Lower leg skin (tissue), 3 donors: ENCODE measurements at regions not wholly inside any gene's neighbourhood (a gene's known extent, or its start where the extent isn't known, plus 50 kb on each side); places are given as distances from the start of the nearest gene placed in this dataset.

Source experiments
- CTCF ChIP-seq, 3 donors: fragments of 450-650 bp; IDR thresholded peaks; one replicate each; pipeline ENCODE4 v1.5.1; 2016; ENCODE audit warnings: antibody characterized with exemption in 3 of 3, mild to moderate bottlenecking in 3 of 3, moderate library complexity in 2 of 3
- POLR2A ChIP-seq, 2 donors: fragments of 450-650 bp; IDR thresholded peaks; one replicate each; pipeline ENCODE4 v1.6.1; 2016 to 2017; ENCODE audit warnings: antibody characterized with exemption in 2 of 2, mild to moderate bottlenecking in 1 of 2, moderate library complexity in 1 of 2

DNA sequence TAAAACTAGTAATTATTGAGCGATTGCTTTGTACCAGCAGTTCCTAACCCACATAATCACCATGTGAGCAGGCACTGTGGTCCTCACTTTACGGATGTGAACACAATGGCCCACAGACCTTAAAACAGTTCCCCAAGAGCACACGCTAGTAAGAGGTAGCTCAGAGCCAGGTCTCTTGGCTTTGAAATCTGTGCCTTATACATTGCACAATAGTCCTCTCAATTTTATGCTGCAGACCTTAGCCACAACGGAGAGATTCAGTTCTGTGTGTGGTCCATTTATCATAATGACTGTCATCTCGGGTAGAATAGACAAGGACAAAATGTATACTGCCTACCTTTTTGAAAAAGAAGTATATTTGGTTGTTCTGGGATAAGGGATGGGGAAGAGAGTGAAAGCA, 289.0 kb upstream of the ANKRD55 start:
- TF ChIP-seq POLR2A (IDR thresholded peaks at IDR 0.05) (no peak), CTCF (IDR thresholded peaks at IDR 0.05) (no peak)
